ENCODE measurements at regions not wholly inside any gene's neighbourhood (a gene's known extent, or its start where the extent isn't known, plus 50 kb on each side); places are given as distances from the start of the nearest gene placed in this dataset.

GRCh38 chr4:150010525-150011126 lies 67.6 kb upstream of the DCLK2 start:
- TF ChIP-seq, protein P1, sequence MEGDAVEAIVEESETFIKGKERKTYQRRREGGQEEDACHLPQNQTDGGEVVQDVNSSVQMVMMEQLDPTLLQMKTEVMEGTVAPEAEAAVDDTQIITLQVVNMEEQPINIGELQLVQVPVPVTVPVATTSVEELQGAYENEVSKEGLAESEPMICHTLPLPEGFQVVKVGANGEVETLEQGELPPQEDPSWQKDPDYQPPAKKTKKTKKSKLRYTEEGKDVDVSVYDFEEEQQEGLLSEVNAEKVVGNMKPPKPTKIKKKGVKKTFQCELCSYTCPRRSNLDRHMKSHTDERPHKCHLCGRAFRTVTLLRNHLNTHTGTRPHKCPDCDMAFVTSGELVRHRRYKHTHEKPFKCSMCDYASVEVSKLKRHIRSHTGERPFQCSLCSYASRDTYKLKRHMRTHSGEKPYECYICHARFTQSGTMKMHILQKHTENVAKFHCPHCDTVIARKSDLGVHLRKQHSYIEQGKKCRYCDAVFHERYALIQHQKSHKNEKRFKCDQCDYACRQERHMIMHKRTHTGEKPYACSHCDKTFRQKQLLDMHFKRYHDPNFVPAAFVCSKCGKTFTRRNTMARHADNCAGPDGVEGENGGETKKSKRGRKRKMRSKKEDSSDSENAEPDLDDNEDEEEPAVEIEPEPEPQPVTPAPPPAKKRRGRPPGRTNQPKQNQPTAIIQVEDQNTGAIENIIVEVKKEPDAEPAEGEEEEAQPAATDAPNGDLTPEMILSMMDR (IDR thresholded peaks at IDR 0.05), result peak in 1 of 3 experiments; percentile 48
- TF ChIP-seq POLR2AphosphoS5 (IDR thresholded peaks at IDR 0.05; ENCODE audit: insufficient read depth in 1 of 2, low read depth in 1 of 2), result no peak
